ENCODE measurements at regions not wholly inside any gene's neighbourhood (a gene's known extent, or its start where the extent isn't known, plus 50 kb on each side); places are given as distances from the start of the nearest gene placed in this dataset.
"Not testable (repeated sequence)": the region's sequence is repeated elsewhere in the genome, so short reads cannot be mapped to it uniquely, and the experiment has no call there.

DNA sequence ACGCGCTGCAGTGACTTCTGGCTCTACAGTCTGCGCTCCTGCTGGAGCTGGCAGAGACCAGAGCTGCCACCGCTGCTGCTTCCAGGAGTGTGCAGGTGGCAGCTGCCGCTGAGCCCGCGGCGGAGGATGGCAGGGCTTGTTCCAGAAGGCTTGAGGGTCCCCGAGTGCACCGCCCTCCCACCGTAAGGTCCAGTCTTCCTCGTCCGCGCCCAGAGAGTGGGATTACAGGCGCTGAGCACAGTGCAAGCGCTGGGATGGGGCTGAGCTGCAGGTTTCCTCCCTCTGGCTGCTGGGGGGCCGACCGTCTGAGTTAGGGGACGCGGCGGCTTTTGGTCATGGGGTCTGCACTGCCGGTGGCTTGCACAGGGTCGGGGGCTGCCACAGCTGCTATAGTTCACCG is 87.3 kb downstream of the POTEH start:
- TF ChIP-seq, protein P1, sequence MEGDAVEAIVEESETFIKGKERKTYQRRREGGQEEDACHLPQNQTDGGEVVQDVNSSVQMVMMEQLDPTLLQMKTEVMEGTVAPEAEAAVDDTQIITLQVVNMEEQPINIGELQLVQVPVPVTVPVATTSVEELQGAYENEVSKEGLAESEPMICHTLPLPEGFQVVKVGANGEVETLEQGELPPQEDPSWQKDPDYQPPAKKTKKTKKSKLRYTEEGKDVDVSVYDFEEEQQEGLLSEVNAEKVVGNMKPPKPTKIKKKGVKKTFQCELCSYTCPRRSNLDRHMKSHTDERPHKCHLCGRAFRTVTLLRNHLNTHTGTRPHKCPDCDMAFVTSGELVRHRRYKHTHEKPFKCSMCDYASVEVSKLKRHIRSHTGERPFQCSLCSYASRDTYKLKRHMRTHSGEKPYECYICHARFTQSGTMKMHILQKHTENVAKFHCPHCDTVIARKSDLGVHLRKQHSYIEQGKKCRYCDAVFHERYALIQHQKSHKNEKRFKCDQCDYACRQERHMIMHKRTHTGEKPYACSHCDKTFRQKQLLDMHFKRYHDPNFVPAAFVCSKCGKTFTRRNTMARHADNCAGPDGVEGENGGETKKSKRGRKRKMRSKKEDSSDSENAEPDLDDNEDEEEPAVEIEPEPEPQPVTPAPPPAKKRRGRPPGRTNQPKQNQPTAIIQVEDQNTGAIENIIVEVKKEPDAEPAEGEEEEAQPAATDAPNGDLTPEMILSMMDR (IDR thresholded peaks at IDR 0.05): not testable (repeated sequence)
- TF ChIP-seq POLR2A (IDR thresholded peaks at IDR 0.05): not testable (repeated sequence)
